ENCODE measurements at regions not wholly inside any gene's neighbourhood (a gene's known extent, or its start where the extent isn't known, plus 50 kb on each side); places are given as distances from the start of the nearest gene placed in this dataset.

DNA sequence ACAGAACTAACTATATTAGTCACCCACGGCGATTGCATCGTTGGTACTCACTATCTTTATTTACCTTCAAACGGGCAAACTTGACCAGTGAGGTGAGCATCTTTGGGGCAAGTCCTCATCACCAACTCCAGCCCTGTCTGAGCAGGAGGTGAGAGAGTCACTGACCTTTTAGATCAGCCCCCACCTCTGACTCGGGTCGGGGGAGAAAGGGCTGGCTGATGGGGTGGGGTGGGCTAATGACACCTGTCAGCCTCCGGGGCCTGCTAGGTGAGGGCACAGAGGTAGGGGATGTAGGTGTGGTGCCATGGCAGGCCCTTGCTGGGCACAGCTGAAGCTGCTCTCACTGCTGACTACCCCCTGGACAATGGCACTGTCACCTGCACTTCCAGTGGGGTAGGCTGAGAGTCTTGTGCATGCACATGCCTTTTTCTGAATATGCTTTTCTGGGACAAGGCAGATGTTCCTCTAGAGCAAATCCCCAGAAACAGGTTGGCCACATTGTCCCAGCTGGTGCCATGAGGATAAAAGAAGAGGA, 359.5 kb upstream of the MKI67 start:
- DNase-seq (ENCODE audit: low read depth): no peak
- TF ChIP-seq, protein P1, sequence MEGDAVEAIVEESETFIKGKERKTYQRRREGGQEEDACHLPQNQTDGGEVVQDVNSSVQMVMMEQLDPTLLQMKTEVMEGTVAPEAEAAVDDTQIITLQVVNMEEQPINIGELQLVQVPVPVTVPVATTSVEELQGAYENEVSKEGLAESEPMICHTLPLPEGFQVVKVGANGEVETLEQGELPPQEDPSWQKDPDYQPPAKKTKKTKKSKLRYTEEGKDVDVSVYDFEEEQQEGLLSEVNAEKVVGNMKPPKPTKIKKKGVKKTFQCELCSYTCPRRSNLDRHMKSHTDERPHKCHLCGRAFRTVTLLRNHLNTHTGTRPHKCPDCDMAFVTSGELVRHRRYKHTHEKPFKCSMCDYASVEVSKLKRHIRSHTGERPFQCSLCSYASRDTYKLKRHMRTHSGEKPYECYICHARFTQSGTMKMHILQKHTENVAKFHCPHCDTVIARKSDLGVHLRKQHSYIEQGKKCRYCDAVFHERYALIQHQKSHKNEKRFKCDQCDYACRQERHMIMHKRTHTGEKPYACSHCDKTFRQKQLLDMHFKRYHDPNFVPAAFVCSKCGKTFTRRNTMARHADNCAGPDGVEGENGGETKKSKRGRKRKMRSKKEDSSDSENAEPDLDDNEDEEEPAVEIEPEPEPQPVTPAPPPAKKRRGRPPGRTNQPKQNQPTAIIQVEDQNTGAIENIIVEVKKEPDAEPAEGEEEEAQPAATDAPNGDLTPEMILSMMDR (conservative IDR thresholded peaks at IDR 0.05; ENCODE audit: low read depth, low read length): no peak
- no peak overlapping the region for H3K4me3 ChIP-seq (ENCODE audit: low read depth, low read length)

- TF ChIP-seq, protein P1 (conservative IDR thresholded peaks at IDR 0.05; ENCODE audit: low read depth, low read length): no peak
- no peak for DNase-seq (ENCODE audit: low read depth)
- H3K4me3 ChIP-seq (ENCODE audit: low read depth, low read length): no peak overlapping the region
These were observed 361.3 kb upstream of the MKI67 start for GRCh38 chr10:128487517-128487916.

DNA sequence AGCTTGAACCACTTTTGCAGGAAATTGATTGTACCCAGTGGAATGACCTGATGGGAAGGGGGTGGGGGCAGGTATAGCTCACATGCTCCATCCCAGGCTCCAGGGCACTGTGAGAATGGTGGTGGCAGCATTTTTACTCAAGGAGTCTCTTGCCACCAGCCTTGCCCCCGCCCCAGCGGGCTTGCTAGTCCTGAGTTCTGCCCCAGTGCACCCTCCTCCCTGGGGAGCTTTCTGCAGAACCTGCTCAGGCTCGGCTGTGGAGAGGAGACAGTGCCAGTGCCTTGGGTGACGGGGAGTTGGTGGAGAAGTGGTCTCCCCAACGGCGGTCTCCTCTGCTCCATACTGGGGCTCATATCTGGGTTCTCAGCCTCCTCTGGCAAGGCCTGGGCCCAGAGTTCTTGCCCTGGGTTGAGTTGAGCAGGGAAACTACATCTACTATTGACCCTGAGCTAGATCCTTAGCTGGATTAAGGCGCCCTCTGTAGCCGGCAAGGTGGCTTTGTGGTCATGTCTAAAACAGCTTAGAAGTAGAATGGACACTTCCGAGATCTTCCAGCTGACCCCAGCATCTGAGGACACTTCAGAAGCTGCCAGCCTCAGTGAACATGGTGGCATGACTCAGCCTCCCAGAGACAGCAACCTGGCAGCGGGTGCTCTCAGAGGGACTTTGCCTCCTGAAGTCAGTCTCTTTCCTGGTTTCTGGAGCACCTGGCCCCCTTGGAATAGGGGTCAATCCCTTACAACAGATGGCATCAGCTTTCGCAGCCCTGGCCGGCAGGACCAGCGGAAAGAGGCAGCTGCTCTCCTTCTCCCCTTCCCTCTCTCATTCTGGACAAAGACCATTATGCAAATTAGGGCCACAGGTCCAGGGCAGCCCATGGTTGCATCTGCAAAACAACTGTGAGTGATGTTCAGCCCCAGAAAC, 363.4 kb upstream of the MKI67 start:
- DNase-seq (ENCODE audit: low read depth): no peak
- TF ChIP-seq, protein P1 (conservative IDR thresholded peaks at IDR 0.05; ENCODE audit: low read depth, low read length): no peak
- H3K4me3 ChIP-seq (ENCODE audit: low read depth, low read length): no peak overlapping the region

- DNase-seq (ENCODE audit: low read depth): no peak
- TF ChIP-seq, protein P1 (conservative IDR thresholded peaks at IDR 0.05; ENCODE audit: low read depth, low read length): no peak
- no peak overlapping the region for H3K4me3 ChIP-seq (ENCODE audit: low read depth, low read length)
These were observed 365.5 kb upstream of the MKI67 start for GRCh38 chr10:128491686-128492085.

DNA sequence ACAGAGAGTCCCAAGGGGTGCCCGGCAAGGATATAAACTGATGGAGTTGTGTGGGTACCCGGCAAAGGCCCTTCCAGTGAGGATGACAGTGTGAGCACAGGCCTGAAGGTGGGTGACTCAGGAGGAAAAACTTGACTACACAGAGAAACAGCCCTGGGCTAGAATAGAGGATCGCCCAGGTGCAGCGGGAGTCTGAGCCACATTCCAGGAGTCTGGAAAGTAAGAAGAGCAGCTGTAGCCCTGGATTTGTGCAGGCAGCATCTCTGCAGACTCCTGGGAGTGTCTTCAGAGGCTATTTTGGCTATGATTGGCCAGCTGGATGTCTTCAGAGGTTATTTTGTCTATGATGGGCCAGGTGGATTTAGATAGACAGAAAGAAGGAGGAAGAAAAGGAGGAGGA, 367.6 kb upstream of the MKI67 start:
- H3K4me3 ChIP-seq (ENCODE audit: low read depth, low read length): no peak overlapping the region
- DNase-seq (ENCODE audit: low read depth): no peak
- TF ChIP-seq, protein P1 (conservative IDR thresholded peaks at IDR 0.05; ENCODE audit: low read depth, low read length): no peak

- DNase-seq (ENCODE audit: low read depth): no peak
- H3K4me3 ChIP-seq (ENCODE audit: low read depth, low read length): no peak overlapping the region
- TF ChIP-seq, protein P1 (conservative IDR thresholded peaks at IDR 0.05; ENCODE audit: low read depth, low read length): no peak
These were observed 368.4 kb upstream of the MKI67 start for GRCh38 chr10:128494665-128495064.
